ENCODE measurements at regions not wholly inside any gene's neighbourhood (a gene's known extent, or its start where the extent isn't known, plus 50 kb on each side); places are given as distances from the start of the nearest gene placed in this dataset.

GRCh38 chr17:71980171-71980570 is 140.6 kb upstream of the SOX9 start:
- ChIA-PET CTCF (no interaction called here), POLR2A (no interaction called here)
- Histone ChIP-seq H3K9me3 (replicated peaks; ENCODE audit: control insufficient read depth, insufficient read depth, low read length) (no peaks in the 10 kb centered on the region), H3K4me3 (replicated peaks in 1 of 3; ENCODE audit: insufficient read depth in 1 of 3, low read depth in 1 of 3, low read length in 3 of 3) (no peak overlapping the region), H3K36me3 (ENCODE audit: control insufficient read depth in 2 of 2, extremely low read depth in 1 of 2, insufficient read depth in 2 of 2, low read length in 2 of 2) (no peaks in the 10 kb centered on the region), H3K4me2 (ENCODE audit: insufficient read depth, low read length) (no peak overlapping the region), H2AFZ (ENCODE audit: low read depth, low read length) (no peak overlapping the region), H3K27me3 (ENCODE audit: control insufficient read depth in 2 of 2, insufficient read depth in 2 of 2, low read length in 2 of 2) (no peaks in the 10 kb centered on the region), H3K4me1 (ENCODE audit: control insufficient read depth, extremely low read depth, insufficient read depth, low read length) (no peaks in the 10 kb centered on the region), H3K9ac (replicated peaks; ENCODE audit: extremely low read depth, insufficient read depth, low read length) (no peak overlapping the region), H4K20me1 (replicated peaks; ENCODE audit: control insufficient read depth, extremely low read depth, insufficient read depth, low read length) (no peaks in the 10 kb centered on the region), H3K79me2 (ENCODE audit: control insufficient read depth, insufficient read depth, low read length) (no peaks in the 10 kb centered on the region), H3K9me1 (replicated peaks; ENCODE audit: control insufficient read depth, extremely low read depth, insufficient read depth, low read length) (no peaks in the 10 kb centered on the region), H3K27ac (ENCODE audit: insufficient read depth, low read depth, low read length) (no peak overlapping the region)
- intact Hi-C loops (cut with micrococcal nuclease) (no loop called here), dilution Hi-C loops (cut with MboI; ENCODE audit: extremely low pct_ligation_motif_present, low sequenced_read_pairs) (no loop called here)
- DNase-seq (ENCODE audit: low read depth, low spot score) (no peak), FAIRE-seq (no peak)
- no peak for TF ChIP-seq JUN (IDR thresholded peaks at IDR 0.05; ENCODE audit: borderline replicate concordance, insufficient read depth, insufficient read length, low read depth)
- no peak for TF ChIP-seq MAX (IDR thresholded peaks at IDR 0.05; ENCODE audit: insufficient read depth, insufficient read length)
- no peak for TF ChIP-seq EZH2 (IDR thresholded peaks at IDR 0.05; ENCODE audit: borderline replicate concordance, low read depth, low read length, severe bottlenecking)
- TF ChIP-seq MYC (IDR thresholded peaks at IDR 0.05; ENCODE audit: low read depth, low read length), result no peak
- no peak for TF ChIP-seq POLR2A (IDR thresholded peaks at IDR 0.05; ENCODE audit: low read depth, low read length)
- no peak for TF ChIP-seq POLR2AphosphoS5 (IDR thresholded peaks at IDR 0.05; ENCODE audit: insufficient read depth, low read depth, low read length)
- TF ChIP-seq, protein P1, sequence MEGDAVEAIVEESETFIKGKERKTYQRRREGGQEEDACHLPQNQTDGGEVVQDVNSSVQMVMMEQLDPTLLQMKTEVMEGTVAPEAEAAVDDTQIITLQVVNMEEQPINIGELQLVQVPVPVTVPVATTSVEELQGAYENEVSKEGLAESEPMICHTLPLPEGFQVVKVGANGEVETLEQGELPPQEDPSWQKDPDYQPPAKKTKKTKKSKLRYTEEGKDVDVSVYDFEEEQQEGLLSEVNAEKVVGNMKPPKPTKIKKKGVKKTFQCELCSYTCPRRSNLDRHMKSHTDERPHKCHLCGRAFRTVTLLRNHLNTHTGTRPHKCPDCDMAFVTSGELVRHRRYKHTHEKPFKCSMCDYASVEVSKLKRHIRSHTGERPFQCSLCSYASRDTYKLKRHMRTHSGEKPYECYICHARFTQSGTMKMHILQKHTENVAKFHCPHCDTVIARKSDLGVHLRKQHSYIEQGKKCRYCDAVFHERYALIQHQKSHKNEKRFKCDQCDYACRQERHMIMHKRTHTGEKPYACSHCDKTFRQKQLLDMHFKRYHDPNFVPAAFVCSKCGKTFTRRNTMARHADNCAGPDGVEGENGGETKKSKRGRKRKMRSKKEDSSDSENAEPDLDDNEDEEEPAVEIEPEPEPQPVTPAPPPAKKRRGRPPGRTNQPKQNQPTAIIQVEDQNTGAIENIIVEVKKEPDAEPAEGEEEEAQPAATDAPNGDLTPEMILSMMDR (IDR thresholded peaks at IDR 0.05; ENCODE audit: extremely low read depth in 1 of 2, insufficient read depth in 1 of 2, low read depth in 1 of 2, low read length in 2 of 2), result no peak
- TF ChIP-seq GATA2 (IDR thresholded peaks at IDR 0.05; ENCODE audit: insufficient read depth, insufficient read length, low read depth, low read length), result no peak
- no peak for TF ChIP-seq FOS (IDR thresholded peaks at IDR 0.05; ENCODE audit: borderline replicate concordance, insufficient read depth, low read length)
- BruUV-seq (replicated peaks), result no TSS peak

Measured in endothelial cell of umbilical vein (primary cell).